ENCODE measurements at regions not wholly inside any gene's neighbourhood (a gene's known extent, or its start where the extent isn't known, plus 50 kb on each side); places are given as distances from the start of the nearest gene placed in this dataset.

GRCh38 chr5:15320871-15321270 lies 179.1 kb upstream of the FBXL7 start (continued):
- TF ChIP-seq, protein P1, sequence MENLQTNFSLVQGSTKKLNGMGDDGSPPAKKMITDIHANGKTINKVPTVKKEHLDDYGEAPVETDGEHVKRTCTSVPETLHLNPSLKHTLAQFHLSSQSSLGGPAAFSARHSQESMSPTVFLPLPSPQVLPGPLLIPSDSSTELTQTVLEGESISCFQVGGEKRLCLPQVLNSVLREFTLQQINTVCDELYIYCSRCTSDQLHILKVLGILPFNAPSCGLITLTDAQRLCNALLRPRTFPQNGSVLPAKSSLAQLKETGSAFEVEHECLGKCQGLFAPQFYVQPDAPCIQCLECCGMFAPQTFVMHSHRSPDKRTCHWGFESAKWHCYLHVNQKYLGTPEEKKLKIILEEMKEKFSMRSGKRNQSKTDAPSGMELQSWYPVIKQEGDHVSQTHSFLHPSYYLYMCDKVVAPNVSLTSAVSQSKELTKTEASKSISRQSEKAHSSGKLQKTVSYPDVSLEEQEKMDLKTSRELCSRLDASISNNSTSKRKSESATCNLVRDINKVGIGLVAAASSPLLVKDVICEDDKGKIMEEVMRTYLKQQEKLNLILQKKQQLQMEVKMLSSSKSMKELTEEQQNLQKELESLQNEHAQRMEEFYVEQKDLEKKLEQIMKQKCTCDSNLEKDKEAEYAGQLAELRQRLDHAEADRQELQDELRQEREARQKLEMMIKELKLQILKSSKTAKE (IDR thresholded peaks at IDR 0.05; ENCODE audit: low read depth, poor library complexity, severe bottlenecking), result no peak
- no peak for TF ChIP-seq POLR2A (IDR thresholded peaks at IDR 0.05; ENCODE audit: low read depth, low read length)
- TF ChIP-seq HCFC1 (IDR thresholded peaks at IDR 0.05; ENCODE audit: low read length), result no peak
- TF ChIP-seq CREB1 (IDR thresholded peaks at IDR 0.05; ENCODE audit: low read depth), result no peak

DNA sequence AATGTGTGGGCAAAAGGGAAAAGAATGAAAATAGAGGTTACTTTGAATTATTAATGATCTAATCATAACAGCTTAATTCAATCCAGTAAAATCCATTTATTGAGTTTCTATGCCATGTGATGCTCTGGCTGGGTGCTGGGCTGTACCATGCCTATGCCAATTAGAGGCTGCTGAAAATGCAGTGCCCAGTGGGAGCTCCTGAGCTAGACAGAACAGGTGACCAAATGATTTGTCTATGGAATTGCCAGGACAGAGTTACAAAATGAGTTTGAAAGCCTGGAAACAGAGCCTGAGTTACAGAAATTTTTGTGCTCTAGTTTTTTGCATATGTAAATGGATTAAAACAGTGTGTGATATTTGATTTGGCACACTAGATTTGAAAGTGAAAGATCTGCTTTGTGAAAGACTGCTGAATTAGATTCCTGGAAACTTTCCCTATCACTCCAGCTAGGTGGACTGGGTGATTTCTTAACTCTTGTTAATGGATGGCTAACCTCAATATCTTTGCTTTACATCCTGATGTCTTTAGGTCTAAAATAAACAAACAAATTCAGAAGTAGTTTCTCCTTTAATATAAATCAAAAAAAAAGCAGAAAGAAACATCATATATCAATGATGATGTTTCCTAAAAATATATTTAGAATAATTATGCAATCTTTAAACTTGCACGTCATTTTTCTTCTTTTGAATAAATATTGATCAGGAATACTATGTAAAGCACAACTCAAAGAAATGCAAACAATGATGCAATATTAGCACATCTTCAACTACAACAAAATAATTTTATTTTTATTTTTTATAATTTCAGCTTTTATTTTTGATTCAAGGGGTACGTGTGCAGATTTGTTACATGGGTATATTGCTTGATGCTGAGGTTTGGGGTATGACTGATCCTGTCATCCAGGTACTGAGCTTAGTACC lies 194.8 kb upstream of the FBXL7 start:
- Histone ChIP-seq H4K20me1 (ENCODE audit: control insufficient read depth, insufficient read depth) (no peaks in the 10 kb centered on the region), H2AFZ (ENCODE audit: control insufficient read depth, low read depth, low read length) (no peak overlapping the region), H3K36me3 (ENCODE audit: control insufficient read depth in 2 of 2, insufficient read depth in 2 of 2, low read length in 1 of 2) (no peaks in the 10 kb centered on the region), H3K4me2 (ENCODE audit: control insufficient read depth, insufficient read depth) (no peak overlapping the region), H3K27me3 (replicated peaks in 1 of 2; ENCODE audit: control insufficient read depth in 2 of 2, insufficient read depth in 2 of 2, low read length in 1 of 2) (no peaks in the 10 kb centered on the region), H3K9me3 (replicated peaks; ENCODE audit: control insufficient read depth, insufficient read depth, low read length) (no peaks in the 10 kb centered on the region), H3K4me1 (ENCODE audit: control insufficient read depth, insufficient read depth, low read length) (no peaks in the 10 kb centered on the region), H3K4me3 (no peak overlapping the region), H3K9ac (ENCODE audit: control insufficient read depth, insufficient read depth, low read length) (no peak overlapping the region), H3K79me2 (ENCODE audit: control insufficient read depth, insufficient read depth, low read length) (no peaks in the 10 kb centered on the region), H3K27ac (ENCODE audit: control insufficient read depth, insufficient read depth) (no peak overlapping the region)
- CTCF ChIA-PET, result no interaction called here
- POLR2A ChIA-PET, result no interaction called here
- intact Hi-C loops (cut with micrococcal nuclease; ENCODE audit: unreplicated experiment), result no loop called here
- BruUV-seq (replicated peaks), result no TSS peak
- RAD21 ChIA-PET (ENCODE audit: unreplicated experiment), result no interaction called here
- FAIRE-seq (no peak), DNase-seq (ENCODE audit: low read depth, low spot score) (no peak), ATAC-seq (no peak)
- TF ChIP-seq, protein P2, sequence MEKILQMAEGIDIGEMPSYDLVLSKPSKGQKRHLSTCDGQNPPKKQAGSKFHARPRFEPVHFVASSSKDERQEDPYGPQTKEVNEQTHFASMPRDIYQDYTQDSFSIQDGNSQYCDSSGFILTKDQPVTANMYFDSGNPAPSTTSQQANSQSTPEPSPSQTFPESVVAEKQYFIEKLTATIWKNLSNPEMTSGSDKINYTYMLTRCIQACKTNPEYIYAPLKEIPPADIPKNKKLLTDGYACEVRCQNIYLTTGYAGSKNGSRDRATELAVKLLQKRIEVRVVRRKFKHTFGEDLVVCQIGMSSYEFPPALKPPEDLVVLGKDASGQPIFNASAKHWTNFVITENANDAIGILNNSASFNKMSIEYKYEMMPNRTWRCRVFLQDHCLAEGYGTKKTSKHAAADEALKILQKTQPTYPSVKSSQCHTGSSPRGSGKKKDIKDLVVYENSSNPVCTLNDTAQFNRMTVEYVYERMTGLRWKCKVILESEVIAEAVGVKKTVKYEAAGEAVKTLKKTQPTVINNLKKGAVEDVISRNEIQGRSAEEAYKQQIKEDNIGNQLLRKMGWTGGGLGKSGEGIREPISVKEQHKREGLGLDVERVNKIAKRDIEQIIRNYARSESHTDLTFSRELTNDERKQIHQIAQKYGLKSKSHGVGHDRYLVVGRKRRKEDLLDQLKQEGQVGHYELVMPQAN (conservative IDR thresholded peaks at IDR 0.05), result no peak
- TF ChIP-seq ASH2L (IDR thresholded peaks at IDR 0.05; ENCODE audit: borderline replicate concordance, low read depth) (no peak), CBX3 (IDR thresholded peaks at IDR 0.05; ENCODE audit: borderline replicate concordance, low read depth) (no peak)
- WGBS (ENCODE audit: insufficient coverage, insufficient replicate concordance, low lambda C conversion rate, missing lambda C conversion rate), result 22% methylated on average over 2 of the region's 2 CpGs
- in situ Hi-C loops (cut with MboI), result no loop called here
- SMC1A ChIA-PET (ENCODE audit: uncharacterized antibody, unreplicated experiment), result no interaction called here
